ENCODE measurements at regions not wholly inside any gene's neighbourhood (a gene's known extent, or its start where the extent isn't known, plus 50 kb on each side); places are given as distances from the start of the nearest gene placed in this dataset.

DNA sequence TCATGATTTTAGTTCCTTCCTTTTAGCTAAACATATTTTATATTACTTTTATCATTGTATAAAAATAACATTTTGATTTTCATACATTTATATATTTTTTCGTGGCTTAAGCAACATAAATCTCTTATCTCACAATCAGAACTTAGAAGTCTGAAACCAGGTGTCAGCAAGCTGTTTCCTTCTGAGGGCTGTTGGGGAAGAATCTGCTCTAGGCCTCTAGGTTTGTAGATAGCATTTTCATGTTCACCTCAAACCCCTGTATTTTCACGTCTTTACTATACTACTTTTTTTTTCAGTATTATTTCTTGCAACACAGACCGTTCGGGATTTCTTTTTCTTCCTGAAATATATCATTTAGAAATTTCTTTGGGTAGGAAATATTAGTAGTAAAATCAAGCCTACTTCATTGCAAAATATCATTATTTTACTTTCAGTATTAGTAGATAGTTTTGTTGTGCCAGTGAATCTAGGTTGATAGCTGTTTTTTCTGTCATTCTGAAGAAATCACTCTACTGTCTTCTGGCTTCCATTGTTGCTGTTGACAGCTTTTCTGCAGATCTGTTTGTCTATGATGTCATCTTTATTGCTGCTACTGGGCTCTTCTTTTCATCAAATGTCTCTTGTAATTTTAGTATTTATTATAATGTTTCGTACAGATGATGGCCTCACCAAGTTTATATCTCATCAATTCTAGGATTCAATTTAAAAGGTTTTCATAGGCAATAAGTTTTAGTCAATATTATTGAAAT lies 756.3 kb downstream of the VGLL3 start:
- no peak overlapping the region for H3K4me2 ChIP-seq (ENCODE audit: low read depth, low read length, poor library complexity, severe bottlenecking)
- H3K4me3 ChIP-seq (ENCODE audit: insufficient read depth, low read length, poor library complexity, severe bottlenecking), result no peak overlapping the region
- H3K9me3 ChIP-seq (ENCODE audit: insufficient read depth, low read length), result no peaks in the 10 kb centered on the region
- H3F3A ChIP-seq (ENCODE audit: insufficient read depth), result no peaks in the 10 kb centered on the region
- H3K79me2 ChIP-seq (ENCODE audit: insufficient read depth, low read length), result no peaks in the 10 kb centered on the region
- TF ChIP-seq EZH2phosphoT487 (conservative IDR thresholded peaks at IDR 0.05; ENCODE audit: low read length), result no peak
- TF ChIP-seq, protein P1, sequence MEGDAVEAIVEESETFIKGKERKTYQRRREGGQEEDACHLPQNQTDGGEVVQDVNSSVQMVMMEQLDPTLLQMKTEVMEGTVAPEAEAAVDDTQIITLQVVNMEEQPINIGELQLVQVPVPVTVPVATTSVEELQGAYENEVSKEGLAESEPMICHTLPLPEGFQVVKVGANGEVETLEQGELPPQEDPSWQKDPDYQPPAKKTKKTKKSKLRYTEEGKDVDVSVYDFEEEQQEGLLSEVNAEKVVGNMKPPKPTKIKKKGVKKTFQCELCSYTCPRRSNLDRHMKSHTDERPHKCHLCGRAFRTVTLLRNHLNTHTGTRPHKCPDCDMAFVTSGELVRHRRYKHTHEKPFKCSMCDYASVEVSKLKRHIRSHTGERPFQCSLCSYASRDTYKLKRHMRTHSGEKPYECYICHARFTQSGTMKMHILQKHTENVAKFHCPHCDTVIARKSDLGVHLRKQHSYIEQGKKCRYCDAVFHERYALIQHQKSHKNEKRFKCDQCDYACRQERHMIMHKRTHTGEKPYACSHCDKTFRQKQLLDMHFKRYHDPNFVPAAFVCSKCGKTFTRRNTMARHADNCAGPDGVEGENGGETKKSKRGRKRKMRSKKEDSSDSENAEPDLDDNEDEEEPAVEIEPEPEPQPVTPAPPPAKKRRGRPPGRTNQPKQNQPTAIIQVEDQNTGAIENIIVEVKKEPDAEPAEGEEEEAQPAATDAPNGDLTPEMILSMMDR (IDR thresholded peaks at IDR 0.05; ENCODE audit: insufficient read depth, low read length, poor library complexity, severe bottlenecking), result no peak
- H3K9ac ChIP-seq (ENCODE audit: low read length), result no peak overlapping the region
- no peaks in the 10 kb centered on the region for H3K36me3 ChIP-seq (ENCODE audit: low read length)
- H3K27me3 ChIP-seq (ENCODE audit: low read length), result no peaks in the 10 kb centered on the region
- no peak overlapping the region for H2AFZ ChIP-seq (ENCODE audit: low read depth, low read length, severe bottlenecking)
- H3K9me2 ChIP-seq (replicated peaks; ENCODE audit: insufficient read depth, low read length), result no peaks in the 10 kb centered on the region
- no peaks in the 10 kb centered on the region for H4K20me1 ChIP-seq (ENCODE audit: low read depth, low read length)
- no peak overlapping the region for H3K27ac ChIP-seq (ENCODE audit: low read depth, low read length)

DNA sequence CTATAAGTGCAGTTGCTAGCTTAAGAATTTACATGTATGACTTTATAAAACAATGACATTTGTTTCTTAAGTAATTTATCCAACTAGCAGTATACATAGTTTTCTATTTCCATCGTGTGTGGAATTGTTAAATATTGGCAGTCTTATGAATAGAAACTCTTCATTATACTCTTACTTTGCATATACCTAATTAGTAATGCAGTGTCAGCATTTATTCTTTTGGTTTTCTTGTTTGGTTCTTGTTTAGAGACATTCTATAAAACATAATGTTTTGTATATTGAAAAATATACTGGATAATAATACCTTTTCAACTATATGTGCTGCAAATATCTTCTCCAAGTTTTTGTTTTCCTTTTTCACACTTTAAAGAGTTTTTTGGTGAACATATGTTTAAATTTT lies 760.2 kb downstream of the VGLL3 start:
- Histone ChIP-seq H3K79me2 (ENCODE audit: insufficient read depth, low read length) (no peaks in the 10 kb centered on the region), H2AFZ (ENCODE audit: low read depth, low read length, severe bottlenecking) (no peak overlapping the region), H4K20me1 (ENCODE audit: low read depth, low read length) (no peaks in the 10 kb centered on the region), H3K27me3 (ENCODE audit: low read length) (no peaks in the 10 kb centered on the region), H3K9ac (ENCODE audit: low read length) (no peak overlapping the region), H3K4me3 (ENCODE audit: insufficient read depth, low read length, poor library complexity, severe bottlenecking) (no peak overlapping the region), H3K27ac (ENCODE audit: low read depth, low read length) (no peak overlapping the region), H3K9me2 (replicated peaks; ENCODE audit: insufficient read depth, low read length) (no peaks in the 10 kb centered on the region), H3K4me2 (ENCODE audit: low read depth, low read length, poor library complexity, severe bottlenecking) (no peak overlapping the region), H3K9me3 (ENCODE audit: insufficient read depth, low read length) (no peaks in the 10 kb centered on the region), H3K36me3 (ENCODE audit: low read length) (no peaks in the 10 kb centered on the region), H3F3A (ENCODE audit: insufficient read depth) (no peaks in the 10 kb centered on the region)
- TF ChIP-seq EZH2phosphoT487 (conservative IDR thresholded peaks at IDR 0.05; ENCODE audit: low read length), result no peak
- TF ChIP-seq, protein P1 (IDR thresholded peaks at IDR 0.05; ENCODE audit: insufficient read depth, low read length, poor library complexity, severe bottlenecking), result no peak

DNA sequence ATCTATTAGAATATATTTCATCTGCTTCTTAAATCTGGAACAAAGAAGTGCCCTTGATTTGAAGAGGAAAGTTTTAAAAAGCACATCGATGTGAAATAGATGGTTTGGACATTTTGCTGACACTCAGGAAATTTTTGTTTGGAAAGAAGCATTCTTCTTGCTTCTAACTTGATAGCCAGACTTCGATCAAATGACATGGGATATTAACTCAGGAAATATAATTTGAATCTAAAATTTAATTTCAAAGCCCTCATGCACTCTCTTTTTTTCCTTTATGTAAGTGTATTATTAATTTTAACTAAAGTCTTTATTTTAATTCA lies 761.2 kb downstream of the VGLL3 start:
- Histone ChIP-seq H3K27ac (ENCODE audit: low read depth, low read length) (no peak overlapping the region), H3K36me3 (ENCODE audit: low read length) (no peaks in the 10 kb centered on the region), H4K20me1 (ENCODE audit: low read depth, low read length) (no peaks in the 10 kb centered on the region), H3K4me2 (ENCODE audit: low read depth, low read length, poor library complexity, severe bottlenecking) (no peak overlapping the region), H2AFZ (ENCODE audit: low read depth, low read length, severe bottlenecking) (no peak overlapping the region), H3K9me2 (replicated peaks; ENCODE audit: insufficient read depth, low read length) (no peaks in the 10 kb centered on the region), H3K27me3 (ENCODE audit: low read length) (no peaks in the 10 kb centered on the region), H3F3A (ENCODE audit: insufficient read depth) (no peaks in the 10 kb centered on the region), H3K4me3 (ENCODE audit: insufficient read depth, low read length, poor library complexity, severe bottlenecking) (no peak overlapping the region), H3K9ac (ENCODE audit: low read length) (no peak overlapping the region), H3K9me3 (ENCODE audit: insufficient read depth, low read length) (no peaks in the 10 kb centered on the region), H3K79me2 (ENCODE audit: insufficient read depth, low read length) (no peaks in the 10 kb centered on the region)
- TF ChIP-seq, protein P1 (IDR thresholded peaks at IDR 0.05; ENCODE audit: insufficient read depth, low read length, poor library complexity, severe bottlenecking), result no peak
- TF ChIP-seq EZH2phosphoT487 (conservative IDR thresholded peaks at IDR 0.05; ENCODE audit: low read length), result no peak
